HL-60 (cell line): ENCODE measurements at regions not wholly inside any gene's neighbourhood (a gene's known extent, or its start where the extent isn't known, plus 50 kb on each side); places are given as distances from the start of the nearest gene placed in this dataset.

ENCODE experiments used
- GABPA ChIP-seq: IDR thresholded peaks from 2 replicates; pipeline ENCODE4 v1.6.1; 2012; ENCODE audit warnings: low read depth
- POLR2AphosphoS5 ChIP-seq: IDR thresholded peaks from 2 replicates; pipeline ENCODE4 v1.6.1; 2012; ENCODE audit warnings: low read depth
- SPI1 ChIP-seq: IDR thresholded peaks from 2 replicates; pipeline ENCODE4 v1.6.1; 2012; ENCODE audit warnings: low read depth, mild to moderate bottlenecking, borderline replicate concordance
- TF ChIP-seq, protein P1 (sequence below): IDR thresholded peaks from one replicate; pipeline ENCODE4 v1.5.1; 2011; ENCODE audit warnings: low read length, control low read depth, inconsistent platforms; ENCODE audit not compliant: insufficient read depth
- TF ChIP-seq, protein P2 (sequence below): IDR thresholded peaks from 2 replicates; pipeline ENCODE4 v1.6.1; 2012; ENCODE audit warnings: low read depth; ENCODE audit not compliant: insufficient replicate concordance

DNA sequence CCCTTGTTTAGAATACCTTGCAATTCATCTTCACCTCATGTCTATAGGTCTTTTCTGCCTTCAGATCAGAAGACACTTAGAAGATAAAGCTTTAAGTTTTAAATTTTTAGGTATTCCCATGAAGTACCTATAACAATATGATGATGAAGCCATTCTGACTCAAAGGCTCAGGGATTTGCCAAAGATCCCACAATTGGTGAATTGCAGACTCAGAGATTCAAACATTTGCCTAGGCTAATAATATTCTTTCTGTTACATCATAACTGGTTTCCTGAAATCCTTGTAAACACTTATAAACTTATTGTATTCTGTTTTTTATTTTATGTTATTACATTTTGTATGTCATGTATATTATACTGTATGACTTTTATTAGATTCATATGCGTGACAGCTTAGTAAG lies 62.8 kb upstream of the ZFAND5 start:
- TF ChIP-seq, protein P1, sequence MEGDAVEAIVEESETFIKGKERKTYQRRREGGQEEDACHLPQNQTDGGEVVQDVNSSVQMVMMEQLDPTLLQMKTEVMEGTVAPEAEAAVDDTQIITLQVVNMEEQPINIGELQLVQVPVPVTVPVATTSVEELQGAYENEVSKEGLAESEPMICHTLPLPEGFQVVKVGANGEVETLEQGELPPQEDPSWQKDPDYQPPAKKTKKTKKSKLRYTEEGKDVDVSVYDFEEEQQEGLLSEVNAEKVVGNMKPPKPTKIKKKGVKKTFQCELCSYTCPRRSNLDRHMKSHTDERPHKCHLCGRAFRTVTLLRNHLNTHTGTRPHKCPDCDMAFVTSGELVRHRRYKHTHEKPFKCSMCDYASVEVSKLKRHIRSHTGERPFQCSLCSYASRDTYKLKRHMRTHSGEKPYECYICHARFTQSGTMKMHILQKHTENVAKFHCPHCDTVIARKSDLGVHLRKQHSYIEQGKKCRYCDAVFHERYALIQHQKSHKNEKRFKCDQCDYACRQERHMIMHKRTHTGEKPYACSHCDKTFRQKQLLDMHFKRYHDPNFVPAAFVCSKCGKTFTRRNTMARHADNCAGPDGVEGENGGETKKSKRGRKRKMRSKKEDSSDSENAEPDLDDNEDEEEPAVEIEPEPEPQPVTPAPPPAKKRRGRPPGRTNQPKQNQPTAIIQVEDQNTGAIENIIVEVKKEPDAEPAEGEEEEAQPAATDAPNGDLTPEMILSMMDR: no peak
- TF ChIP-seq POLR2AphosphoS5: no peak
- TF ChIP-seq, protein P2, sequence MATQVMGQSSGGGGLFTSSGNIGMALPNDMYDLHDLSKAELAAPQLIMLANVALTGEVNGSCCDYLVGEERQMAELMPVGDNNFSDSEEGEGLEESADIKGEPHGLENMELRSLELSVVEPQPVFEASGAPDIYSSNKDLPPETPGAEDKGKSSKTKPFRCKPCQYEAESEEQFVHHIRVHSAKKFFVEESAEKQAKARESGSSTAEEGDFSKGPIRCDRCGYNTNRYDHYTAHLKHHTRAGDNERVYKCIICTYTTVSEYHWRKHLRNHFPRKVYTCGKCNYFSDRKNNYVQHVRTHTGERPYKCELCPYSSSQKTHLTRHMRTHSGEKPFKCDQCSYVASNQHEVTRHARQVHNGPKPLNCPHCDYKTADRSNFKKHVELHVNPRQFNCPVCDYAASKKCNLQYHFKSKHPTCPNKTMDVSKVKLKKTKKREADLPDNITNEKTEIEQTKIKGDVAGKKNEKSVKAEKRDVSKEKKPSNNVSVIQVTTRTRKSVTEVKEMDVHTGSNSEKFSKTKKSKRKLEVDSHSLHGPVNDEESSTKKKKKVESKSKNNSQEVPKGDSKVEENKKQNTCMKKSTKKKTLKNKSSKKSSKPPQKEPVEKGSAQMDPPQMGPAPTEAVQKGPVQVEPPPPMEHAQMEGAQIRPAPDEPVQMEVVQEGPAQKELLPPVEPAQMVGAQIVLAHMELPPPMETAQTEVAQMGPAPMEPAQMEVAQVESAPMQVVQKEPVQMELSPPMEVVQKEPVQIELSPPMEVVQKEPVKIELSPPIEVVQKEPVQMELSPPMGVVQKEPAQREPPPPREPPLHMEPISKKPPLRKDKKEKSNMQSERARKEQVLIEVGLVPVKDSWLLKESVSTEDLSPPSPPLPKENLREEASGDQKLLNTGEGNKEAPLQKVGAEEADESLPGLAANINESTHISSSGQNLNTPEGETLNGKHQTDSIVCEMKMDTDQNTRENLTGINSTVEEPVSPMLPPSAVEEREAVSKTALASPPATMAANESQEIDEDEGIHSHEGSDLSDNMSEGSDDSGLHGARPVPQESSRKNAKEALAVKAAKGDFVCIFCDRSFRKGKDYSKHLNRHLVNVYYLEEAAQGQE: no peak
- TF ChIP-seq GABPA: no peak
- TF ChIP-seq SPI1: no peak
